ENCODE measurements at regions not wholly inside any gene's neighbourhood (a gene's known extent, or its start where the extent isn't known, plus 50 kb on each side); places are given as distances from the start of the nearest gene placed in this dataset.
"Not testable (repeated sequence)": the region's sequence is repeated elsewhere in the genome, so short reads cannot be mapped to it uniquely, and the experiment has no call there.

GRCh38 chr21:27329255-27329851 lies 362.5 kb upstream of the ADAMTS5 start:
- no peak for DNase-seq (ENCODE audit: low read depth in 2 of 2)

- DNase-seq (ENCODE audit: low read depth in 2 of 2): no peak
These were observed 359.4 kb upstream of the ADAMTS5 start for GRCh38 chr21:27326301-27326700.

- DNase-seq (ENCODE audit: low read depth in 2 of 2): no peak
These were observed 356.4 kb upstream of the ADAMTS5 start for GRCh38 chr21:27323331-27323730.

GRCh38 chr21:27321791-27322190 lies 354.9 kb upstream of the ADAMTS5 start:
- DNase-seq (ENCODE audit: low read depth in 2 of 2): no peak

- DNase-seq (ENCODE audit: low read depth in 2 of 2): no peak
These were observed 354.0 kb upstream of the ADAMTS5 start for GRCh38 chr21:27320868-27321267.

GRCh38 chr21:27317601-27318000 lies 350.7 kb upstream of the ADAMTS5 start:
- not testable (repeated sequence) for DNase-seq (ENCODE audit: low read depth in 2 of 2)

DNA sequence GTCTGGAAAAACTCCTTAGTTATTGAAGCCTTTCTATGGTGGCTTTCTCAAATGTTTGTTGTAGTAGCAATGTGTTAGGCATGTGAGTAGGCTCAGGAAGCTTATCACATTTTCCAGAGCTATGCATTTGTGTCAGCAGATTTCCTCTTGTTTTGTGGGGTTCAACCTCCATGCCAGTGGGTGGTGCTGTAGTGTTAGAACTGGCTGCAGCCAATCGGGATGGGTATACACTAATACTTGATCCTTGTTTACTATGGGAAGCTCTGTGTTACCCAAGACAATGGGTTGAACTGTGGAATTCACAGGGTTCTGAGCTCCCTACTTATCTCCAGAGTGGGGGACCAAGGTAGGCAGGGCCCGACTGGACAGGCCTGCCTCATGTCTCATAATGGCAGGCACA lies 348.5 kb upstream of the ADAMTS5 start:
- no peak for DNase-seq (ENCODE audit: low read depth in 2 of 2)

DNA sequence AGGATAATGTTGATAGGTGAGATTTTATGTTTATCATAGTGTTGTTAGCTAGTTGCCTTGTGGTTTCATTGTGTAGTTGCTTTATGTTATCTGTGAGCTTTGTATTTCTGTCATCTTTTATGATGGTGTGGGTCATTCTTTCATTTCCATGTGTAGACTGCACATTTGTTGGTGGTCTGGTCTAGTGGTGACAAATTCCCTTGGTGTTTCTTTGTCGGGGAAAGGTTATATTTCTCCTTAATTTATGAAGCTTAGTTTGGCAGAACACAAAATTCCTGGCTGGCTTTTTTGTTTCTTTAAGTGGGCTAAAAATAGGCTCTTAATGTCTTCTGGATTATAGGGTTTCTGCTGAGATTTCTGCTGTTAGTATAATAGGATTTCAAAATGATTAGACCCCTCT lies 347.2 kb upstream of the ADAMTS5 start:
- no peak for DNase-seq (ENCODE audit: low read depth in 2 of 2)

DNA sequence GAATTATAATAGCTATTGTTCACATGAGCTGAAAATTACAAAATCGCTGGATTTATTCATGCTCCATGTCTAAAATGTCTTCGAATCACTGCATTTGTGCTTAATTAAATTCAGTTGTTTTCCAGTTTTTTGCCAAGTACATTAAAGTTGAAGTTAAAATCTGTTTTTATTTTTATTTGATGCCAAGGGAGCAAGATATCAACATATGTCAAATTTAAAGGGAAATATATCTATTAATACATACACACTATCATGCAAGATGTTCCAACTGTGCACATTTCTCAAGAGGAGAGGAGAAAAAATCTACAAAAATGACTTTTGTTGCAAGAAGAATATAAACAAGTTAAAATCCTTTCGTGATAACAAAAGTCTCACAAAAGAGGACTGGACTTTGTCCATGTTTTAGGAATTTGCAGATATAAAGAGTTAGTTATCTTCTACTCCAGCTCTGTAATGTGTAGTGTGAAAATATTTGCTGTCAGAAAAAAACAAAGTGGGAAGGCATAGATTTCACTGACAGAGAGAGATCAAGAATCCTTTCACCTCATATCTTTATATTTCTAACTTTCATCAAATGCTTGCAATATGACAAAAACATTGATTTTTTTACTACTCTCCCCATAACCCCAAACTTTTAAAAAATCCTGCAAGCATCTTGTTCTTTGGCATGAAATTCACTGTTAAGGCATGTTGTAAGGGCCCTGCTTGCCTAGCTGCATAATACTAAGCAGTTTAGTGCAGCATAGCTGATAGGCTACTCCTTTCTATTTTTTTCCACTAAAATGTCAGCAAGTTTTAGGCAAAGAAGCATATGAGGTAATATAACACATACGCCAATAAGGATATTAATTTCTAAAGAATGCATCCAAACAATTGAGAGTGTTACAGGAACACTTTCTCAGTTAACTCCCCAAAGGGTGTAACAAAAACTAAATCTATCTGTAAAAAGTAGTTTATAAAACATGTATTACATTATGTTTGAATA lies 340.2 kb upstream of the ADAMTS5 start:
- no peak for DNase-seq (ENCODE audit: low read depth in 2 of 2)

DNA sequence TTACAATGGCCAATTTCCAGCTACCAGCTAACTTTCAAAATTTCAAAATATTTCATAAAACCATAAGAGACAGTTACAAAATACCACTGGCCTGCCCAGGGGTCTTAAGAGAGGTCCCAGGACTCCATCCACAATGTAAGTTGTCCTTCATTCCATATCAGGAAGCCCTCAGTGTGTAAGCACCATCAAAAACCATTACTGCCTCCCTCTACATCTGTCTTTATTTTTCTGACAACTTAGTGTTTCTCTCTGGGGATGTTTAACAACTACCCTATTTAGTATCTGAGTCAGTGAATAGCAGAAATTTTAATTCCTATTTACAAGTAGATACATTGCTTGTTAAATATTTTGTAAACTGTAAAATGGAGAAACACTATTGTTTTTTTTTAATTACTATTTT lies 339.3 kb upstream of the ADAMTS5 start:
- no peak for DNase-seq (ENCODE audit: low read depth in 2 of 2)

- no peak for DNase-seq (ENCODE audit: low read depth in 2 of 2)
These were observed 334.3 kb upstream of the ADAMTS5 start for GRCh38 chr21:27301220-27301619.

GRCh38 chr21:27300770-27301169 lies 333.9 kb upstream of the ADAMTS5 start:
- DNase-seq (ENCODE audit: low read depth in 2 of 2): no peak

DNA sequence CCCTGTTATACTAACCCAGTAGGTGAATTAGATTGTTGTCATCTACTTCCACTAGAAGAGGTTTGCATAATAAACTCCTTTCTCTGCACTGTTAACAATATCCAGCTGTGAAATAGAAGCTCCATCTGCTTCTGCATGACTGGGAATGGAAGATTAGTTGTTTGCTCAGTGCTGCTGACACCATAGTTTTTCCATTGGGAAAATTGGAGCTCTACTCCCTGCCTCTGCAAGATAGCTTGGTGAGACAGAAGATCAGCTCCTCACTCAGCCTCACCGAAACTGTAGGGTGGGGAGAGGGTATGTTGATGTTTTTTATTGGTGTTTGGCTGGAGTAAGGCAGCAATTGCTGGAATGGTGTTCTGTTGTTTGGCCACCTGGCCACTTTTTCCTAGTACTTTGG lies 331.6 kb upstream of the ADAMTS5 start:
- DNase-seq (ENCODE audit: low read depth in 2 of 2): no peak

DNA sequence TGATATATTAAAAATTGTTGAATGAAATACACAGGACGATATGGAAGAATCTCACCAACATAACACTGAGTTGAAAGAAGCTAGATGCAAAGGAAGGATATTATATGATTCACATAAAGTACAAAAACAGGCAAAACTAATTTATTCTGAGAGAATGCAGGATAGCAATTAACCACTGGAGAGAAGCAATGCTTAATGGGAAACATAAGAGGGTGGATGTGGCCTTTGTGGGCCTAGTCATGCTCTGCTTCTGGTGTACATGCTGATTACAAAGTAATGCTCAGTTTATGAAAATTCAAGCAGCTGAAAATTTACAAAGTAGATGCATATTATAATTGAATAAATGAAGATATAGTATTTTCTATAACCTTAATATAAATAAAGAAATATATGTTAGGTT lies 326.4 kb upstream of the ADAMTS5 start:
- no peak for DNase-seq (ENCODE audit: low read depth in 2 of 2)

GRCh38 chr21:27292783-27293182 lies 325.9 kb upstream of the ADAMTS5 start:
- no peak for DNase-seq (ENCODE audit: low read depth in 2 of 2)

GRCh38 chr21:27292229-27292628 lies 325.3 kb upstream of the ADAMTS5 start:
- DNase-seq (ENCODE audit: low read depth in 2 of 2): no peak

DNA sequence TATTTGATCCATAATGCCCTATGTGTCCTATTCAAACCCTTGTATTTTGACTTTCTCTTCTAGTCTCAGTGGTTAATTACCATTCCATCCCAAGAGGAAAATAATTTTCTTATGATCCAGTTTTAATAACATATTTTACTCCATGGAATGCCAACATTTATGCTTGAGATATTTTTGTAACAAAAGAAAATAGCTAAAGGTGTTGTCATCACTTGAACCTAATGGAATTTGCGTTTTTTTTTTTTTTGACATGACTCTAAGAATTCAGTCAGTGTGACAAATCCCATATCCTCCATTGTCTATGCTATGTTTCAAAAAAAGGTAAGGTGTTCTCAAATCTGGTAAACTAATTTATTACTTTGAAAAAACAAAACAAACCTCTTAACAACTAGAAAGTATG lies 324.1 kb upstream of the ADAMTS5 start:
- DNase-seq (ENCODE audit: low read depth in 2 of 2): no peak

DNA sequence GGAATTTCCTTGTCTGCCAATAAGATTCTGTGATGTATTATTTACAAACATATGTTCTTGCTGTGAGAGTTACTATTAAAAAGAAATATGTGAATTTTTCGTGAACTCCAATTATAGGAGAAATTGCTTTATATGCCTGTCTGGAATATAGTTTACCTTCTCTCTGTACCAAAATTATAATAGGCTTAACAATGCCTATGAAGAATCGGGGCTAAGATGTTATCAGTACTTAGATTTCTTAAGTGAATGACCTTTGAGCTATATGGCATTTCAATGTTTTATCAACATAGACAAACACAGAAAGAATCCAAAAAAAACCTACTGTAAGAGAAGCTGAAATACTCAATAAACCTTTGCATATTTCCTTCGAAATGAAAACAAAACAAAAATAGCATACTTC lies 323.1 kb upstream of the ADAMTS5 start:
- DNase-seq (ENCODE audit: low read depth in 2 of 2): no peak

DNA sequence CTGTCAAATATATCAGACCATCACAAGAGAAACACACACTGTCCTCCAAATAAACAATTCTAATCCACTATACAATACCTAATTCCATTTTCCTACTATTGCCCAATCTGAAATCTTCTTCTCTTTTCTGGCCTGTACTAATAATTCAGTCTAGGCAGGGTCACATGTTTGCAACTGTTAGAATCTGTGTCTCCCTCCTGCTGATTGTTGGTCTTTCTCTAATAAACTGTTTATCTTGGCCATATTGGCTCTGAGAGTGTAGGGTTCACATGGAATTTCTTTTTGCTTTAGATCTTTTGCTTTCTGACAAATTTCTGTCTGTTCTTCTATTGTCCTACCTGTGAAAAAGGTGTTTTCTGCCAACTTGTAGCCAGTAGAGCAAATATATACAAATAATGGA lies 319.9 kb upstream of the ADAMTS5 start:
- DNase-seq (ENCODE audit: low read depth in 2 of 2): no peak

- no peak for DNase-seq (ENCODE audit: low read depth in 2 of 2)
These were observed 310.2 kb upstream of the ADAMTS5 start for GRCh38 chr21:27277110-27277509.

GRCh38 chr21:27275294-27275927 lies 308.5 kb upstream of the ADAMTS5 start:
- no peak for DNase-seq (ENCODE audit: low read depth in 2 of 2)

DNA sequence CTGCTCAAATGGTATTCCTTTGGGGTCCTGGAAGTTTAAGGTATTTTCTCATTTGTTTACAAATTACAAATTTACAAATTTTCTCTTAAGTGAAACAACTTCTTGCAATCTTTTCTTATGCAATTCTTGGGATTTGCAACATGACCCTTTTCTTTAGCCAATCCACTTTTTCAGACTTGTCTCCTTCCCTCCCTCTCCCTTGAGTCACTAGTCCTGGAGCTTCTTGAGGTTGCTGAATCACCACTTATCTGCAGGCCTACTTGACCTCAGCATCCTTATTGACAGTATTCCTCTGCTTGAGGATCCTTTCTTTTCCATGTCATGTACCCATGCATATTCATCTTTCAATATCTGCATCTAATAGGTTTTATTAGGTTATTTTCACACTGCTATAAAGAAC lies 302.8 kb upstream of the ADAMTS5 start:
- no peak for DNase-seq (ENCODE audit: low read depth in 2 of 2)

DNA sequence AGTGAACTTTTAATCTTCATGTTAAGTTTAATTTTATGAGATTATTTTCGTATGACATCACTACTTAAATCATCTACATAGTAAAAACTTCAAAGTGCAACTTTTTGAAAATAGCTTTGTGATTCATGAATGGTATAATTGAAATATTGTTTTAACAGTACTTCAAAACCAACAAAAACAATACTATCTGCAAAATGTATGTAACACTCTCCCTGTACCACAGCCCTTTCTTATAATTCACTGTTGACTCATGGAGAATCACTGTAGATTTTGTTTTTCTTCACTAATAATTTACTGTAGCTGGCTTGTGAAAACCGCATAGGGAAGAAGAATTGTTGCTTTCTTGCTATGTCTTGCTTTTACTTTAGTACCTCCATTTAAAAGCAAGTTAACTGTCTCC lies 301.4 kb upstream of the ADAMTS5 start:
- no peak for DNase-seq (ENCODE audit: low read depth in 2 of 2)

Measured in stimulated activated CD8-positive, alpha-beta memory T cell treated with anti-CD3 and anti-CD28 coated beads, Interleukin-7, amount 100 ng/mL, for 4 hours (primary cell).